T1000 (cell line): ENCODE measurements at regions not wholly inside any gene's neighbourhood (a gene's known extent, or its start where the extent isn't known, plus 50 kb on each side); places are given as distances from the start of the nearest gene placed in this dataset.

Source experiments
- DNase-seq: peaks from one replicate; lab custom pipeline; 2025; ENCODE audit warnings: mixed read lengths; lab: John Stamatoyannopoulos, UW

DNA sequence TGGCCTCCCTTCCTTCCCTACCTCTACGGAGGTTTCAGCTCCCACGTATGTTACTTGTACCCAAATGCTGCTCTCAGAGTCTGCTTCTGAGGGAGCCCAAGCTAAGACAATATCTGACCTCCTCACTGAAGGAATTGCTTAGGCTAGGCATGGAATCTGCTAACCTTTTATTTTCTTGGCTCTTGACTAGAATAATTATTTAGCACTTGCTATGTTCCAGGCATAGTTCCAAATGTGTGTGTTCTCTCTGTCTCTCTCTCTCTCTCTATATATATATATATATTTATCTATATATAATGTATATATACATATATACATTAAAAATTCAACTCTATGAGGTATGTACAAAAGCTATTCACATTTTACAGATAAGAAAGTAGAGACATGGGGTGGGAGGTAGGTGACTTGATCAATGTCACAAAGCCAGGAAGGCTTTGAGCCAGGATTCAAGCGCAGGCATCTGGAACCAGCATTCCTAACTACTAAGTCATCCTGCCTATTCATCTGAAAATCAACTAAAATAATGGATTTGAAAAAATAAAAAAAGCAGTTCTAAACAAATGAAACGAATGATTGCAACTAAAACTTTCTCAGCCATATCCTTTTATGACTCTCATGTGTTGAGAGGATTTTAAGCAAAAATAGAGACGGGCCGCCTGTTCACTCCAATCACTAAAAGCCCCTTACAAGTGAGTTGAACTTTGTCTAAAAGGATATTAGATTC is 189.7 kb upstream of the JAG1 start:
- no peak for DNase-seq

DNA sequence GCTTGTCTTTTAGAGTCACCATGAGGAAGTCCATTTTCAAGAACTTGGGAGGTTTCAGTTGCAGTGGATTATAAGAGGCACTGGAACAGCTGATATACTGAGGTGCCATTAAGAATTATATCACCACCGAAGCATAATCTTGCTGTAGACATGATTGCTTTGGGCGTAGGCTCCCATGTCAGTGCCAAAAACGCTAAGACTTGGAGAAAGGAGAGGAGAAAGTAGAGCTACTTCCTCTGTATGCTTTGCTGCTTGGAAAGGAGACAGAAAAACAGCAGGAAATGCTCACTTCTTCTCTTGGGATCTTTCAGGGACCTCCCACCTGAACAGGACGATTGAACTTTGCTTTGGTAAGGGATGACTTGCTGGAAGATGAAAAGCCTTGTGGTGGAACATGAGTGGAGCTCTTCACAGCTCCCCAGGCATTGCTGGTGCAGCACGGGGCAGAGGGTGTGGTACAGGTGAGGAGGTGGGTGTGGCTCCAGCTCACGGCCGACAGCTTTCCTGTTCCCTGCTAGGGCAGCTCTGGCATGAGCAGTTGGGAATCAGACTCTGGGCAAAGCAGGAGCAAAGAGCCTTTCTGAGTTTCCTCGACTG is 190.4 kb upstream of the JAG1 start:
- no peak for DNase-seq

- no peak for DNase-seq
Observed at GRCh38 chr20:10868299-10868698, 194.5 kb upstream of the JAG1 start.

DNA sequence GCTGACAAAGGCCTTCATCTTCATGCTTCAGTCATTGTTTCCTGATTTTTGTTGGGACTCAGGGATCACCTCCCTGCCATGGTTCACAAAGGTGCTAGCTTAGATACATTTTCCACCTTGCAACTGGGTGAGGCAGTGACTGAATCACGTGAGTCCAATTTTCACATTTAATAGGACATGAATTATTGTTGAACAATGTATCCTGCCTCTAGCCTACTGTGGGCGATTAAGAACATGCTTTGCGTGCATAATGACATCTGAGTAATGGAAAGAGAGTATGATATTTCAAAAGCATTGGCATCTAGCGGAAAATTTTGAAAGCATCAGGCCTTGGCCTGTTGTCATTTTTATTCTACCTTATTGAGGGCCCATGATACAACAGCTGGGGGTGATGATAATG is 199.2 kb upstream of the JAG1 start:
- DNase-seq = no peak

- no peak for DNase-seq
Observed at GRCh38 chr20:10875653-10876052, 201.9 kb upstream of the JAG1 start.

GRCh38 chr20:10876558-10876957 is 202.8 kb upstream of the JAG1 start:
- no peak for DNase-seq

DNA sequence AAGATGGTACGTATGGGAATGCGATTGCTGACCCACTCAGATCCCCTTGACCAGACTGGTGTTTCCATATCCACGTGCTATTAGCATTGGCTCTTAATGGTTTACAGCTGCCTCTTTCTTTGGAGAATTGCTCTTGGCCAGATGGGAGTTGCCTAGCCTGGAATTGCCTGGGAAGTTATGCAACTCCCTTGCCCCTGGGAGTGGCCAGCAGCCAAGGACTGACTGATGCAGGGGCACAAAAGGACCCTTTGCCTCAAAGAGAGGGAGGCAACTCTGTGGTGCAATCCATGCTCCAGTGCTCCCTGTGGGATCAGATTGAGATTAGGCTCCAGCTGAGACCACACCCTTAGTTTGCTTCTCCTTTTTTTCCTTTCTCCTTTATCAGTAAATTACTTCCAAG is 203.5 kb upstream of the JAG1 start:
- DNase-seq = no peak

DNA sequence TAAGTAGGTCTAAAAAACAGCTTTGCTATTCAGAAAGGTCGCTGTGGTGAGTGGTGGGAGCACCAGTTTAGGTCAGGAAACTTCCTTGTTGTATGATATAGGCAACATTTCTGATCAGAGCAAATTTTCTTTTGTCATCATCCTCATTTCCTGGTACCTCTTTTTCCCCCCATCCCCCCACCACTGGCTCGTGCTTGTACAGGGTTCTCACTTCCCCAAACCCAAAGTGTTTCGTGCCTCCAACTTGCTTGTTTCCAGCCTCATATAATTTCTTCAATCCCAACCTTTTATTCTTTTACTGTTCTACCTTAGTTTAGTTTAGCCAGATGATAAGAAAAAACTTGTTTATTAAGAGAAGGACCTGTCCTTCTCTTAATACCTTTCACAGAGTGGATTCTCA is 209.4 kb upstream of the JAG1 start:
- no peak for DNase-seq

DNA sequence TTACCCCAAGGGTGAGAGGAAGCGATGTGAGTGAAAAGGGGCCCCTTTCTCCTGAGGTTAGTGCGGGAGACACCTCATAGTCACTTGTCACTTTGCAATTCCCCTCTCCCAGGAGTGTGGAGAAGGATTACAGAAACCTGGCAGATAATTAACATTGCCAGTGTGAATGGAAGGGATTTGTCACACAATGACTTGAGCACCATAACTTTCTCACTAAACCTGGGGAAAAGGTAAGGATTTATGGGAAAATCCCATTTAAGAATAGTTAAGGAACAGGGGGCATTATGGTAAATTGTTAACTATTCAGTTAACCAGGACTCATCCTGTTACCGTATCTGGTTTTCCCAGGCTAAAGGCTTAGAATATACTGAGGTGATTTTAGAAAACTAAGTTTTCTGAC is 219.5 kb upstream of the JAG1 start:
- DNase-seq = no peak

GRCh38 chr20:10897336-10897735 is 223.5 kb upstream of the JAG1 start:
- no peak for DNase-seq

DNA sequence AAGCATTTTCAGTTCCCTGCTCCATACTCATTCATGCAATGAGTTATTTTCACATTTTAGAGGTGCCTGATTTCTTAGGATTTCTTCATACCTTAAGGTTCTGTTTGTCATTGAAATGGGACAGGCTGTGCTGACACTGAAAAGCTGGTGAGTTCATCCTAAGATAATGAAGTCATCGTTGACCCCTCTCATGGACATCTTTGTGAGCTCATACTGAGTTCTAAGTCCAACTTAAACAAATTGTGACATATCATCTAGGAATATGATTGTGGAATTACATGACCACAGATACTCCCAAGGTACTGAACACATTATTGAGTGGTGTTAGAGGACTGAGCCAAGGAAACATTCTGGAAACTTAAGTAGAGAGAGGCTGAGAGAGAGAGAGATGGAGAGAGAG is 224.8 kb upstream of the JAG1 start:
- DNase-seq = no peak

GRCh38 chr20:10902174-10902573 is 228.4 kb upstream of the JAG1 start:
- DNase-seq = no peak

GRCh38 chr20:10902576-10903282 is 228.9 kb upstream of the JAG1 start:
- DNase-seq = no peak

DNA sequence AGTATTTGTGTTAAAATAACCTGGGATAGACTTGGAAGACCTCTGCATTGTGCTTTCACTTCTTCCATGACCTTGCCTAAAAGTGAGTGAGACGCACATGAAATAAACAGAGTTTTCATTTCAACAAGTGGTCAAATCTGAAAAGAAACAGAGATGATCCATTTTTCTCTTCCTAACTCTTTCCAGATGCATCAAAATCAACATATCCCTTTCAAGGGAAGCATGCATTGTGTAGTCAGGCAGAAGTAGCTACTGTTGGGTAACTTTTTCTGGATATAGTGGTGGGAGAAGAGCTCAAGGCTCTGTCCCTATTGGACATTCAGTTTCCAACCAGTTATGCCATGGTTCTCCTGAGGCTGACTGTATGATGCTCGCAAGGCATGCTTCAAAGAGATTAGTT is 233.0 kb upstream of the JAG1 start:
- no peak for DNase-seq

DNA sequence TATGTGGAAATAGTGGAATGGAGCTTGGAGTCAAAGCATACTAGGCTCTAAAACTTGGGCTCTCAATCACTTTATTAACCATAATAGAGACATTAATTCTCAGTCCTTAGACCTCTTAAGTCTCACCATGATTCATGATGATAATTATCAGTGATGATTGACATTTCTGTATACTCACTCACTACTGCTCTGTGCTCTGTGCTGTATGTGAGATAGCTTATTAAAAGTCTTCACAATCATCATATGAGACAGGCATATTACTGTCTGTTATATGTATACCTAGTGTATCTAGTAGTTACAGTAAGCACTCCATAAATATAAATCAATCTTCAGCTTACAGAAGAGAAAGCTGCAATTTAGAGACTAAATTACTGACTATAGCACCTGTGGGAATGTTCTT is 236.0 kb upstream of the JAG1 start:
- no peak for DNase-seq

- no peak for DNase-seq
Observed at GRCh38 chr20:10910535-10911178, 236.9 kb upstream of the JAG1 start.

DNA sequence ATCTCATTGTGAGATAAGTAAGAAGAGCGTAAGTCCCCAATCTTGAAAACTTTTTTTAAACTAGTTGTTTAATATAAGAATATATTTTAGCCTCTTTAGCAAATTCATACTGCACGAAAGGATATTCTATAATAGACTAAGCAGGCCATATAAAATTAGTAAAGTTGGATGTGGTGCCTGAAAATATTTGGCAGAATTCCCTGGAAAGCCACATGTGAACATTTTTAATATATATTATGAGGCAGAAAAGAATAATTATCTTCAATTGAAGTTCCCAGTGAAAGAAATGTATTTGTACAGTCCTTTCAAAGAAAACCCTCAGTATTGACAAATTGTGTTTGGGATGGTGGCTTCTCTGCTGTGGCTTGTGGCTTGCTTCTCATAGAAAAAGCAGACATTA is 237.5 kb upstream of the JAG1 start:
- no peak for DNase-seq

DNA sequence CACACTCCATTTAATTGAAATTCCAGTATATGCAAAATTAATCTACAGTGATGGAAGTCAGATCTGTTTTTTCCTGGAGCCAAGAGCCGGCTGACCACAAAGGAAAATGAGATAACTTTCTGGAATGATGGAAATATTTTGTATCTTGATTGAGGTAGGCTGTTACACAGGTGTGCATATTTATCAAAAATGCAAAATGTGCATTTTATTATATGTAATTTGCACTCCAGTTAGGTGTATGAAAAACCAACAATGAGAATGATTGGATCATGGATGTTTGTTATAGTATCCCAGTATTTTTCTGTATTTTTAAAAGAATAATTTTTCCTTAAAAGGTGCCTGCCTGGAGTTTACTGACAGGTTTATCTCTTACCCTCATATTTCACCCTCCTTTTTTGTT is 242.0 kb upstream of the JAG1 start:
- no peak for DNase-seq

- no peak for DNase-seq
Observed at GRCh38 chr20:10916312-10916711, 242.5 kb upstream of the JAG1 start.

GRCh38 chr20:10917826-10918225 is 244.0 kb upstream of the JAG1 start:
- no peak for DNase-seq

DNA sequence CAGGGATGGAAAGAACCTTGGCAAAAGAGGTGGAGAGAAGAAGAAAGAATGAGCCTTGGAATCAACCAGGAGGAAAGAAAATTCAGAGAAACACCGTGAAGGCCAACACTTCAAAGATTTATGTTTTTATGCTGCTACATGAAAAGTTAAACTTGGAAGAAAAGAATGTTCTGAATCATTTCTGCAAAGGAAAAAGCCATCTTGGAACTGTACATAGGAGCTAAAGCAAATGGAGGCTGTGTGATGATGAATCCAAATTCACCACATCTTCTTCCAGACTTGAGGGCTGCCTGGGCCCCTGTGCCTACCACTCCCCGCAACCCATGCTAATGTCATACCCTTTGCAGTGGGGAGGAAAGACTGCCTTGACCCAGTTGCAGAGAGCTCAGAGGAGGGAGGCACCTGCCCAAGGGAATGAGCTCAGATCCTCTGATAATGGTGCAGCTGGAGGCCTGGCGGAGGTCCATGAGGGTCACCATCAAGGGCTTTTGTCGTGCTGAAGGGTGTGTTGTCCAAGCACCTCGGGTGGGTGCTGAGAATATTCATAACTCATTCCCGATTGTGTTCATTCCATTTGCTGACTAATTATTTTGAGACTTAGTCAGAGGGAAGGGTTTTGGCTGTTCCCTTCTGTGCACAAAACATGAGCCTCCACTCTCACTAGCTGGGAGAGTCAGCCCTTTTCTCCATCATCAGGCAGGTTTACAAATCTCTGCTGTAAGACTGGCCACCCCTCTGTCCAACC is 245.8 kb upstream of the JAG1 start:
- DNase-seq = no peak

GRCh38 chr20:10920396-10920795 is 246.6 kb upstream of the JAG1 start:
- DNase-seq = no peak
